HG02759 (cell line): ENCODE measurements at regions not wholly inside any gene's neighbourhood (a gene's known extent, or its start where the extent isn't known, plus 50 kb on each side); places are given as distances from the start of the nearest gene placed in this dataset.

Experiments
- ATAC-seq: cut with Tn5 transposase; IDR thresholded peaks from one replicate; pipeline ENCODE4 v1.9.1; 2021; ENCODE audit warnings: mild to moderate bottlenecking, moderate library complexity; ENCODE audit not compliant: unreplicated experiment

DNA sequence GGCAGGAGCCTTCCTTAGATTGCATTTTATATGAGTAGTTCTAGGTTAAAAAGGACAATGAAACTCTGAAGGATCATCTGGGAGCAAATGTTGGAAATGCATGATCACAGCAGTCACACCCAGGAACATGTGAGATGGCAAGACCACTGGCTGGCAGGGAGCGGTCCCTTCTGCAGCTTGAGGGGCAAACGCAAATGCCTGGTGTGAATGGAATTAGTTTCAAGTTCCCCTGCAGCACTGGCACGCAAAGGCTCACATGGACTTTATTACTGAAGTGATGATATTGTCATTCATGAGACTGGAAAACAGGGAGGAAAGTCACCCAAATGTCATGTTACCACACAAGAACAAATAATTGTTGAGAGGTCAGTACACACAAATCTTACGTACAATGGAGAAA lies 223.3 kb downstream of the FBXO15 start:
- ATAC-seq, result no peak

- ATAC-seq, result no peak
Measured at GRCh38 chr18:73923866-73924265, 223.8 kb downstream of the FBXO15 start.

GRCh38 chr18:73920033-73920432 lies 227.6 kb downstream of the FBXO15 start:
- ATAC-seq, result no peak

DNA sequence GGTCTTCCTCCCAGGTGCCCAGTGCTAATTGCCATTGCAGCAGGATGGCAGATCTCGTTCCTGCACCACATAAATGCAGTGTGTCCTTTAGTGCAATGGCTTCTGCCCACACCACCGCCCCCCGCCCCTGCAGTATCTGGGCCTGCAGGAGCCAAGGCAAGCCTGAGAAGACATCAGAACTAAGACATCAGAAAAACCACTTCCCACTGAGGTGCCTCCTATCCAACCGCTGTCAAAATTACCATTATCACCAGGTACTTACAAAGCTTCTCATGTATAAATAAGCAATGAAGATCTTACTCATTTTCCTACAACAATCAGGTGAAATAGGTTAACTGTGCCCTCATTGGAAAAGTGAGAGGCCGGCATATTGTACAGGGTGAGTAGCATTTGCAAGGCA lies 228.8 kb downstream of the FBXO15 start:
- ATAC-seq, result no peak

DNA sequence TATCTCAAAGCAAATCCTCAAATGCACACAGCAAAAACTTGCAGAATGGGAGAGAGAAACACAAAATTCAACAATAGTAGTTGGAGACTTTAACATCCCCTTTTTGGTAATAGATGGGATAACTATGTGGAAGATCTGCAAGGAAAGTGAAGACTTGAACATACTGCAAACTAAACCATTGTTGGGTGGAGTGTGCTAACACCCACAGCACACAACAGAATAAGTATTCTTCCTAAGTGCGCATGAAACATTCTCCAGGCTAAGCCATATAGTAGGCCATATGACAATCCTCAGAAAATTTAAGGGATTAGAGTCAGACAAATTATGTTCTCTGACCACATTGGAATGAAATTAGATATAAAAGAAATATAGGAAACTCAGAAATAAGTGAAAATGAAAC lies 230.6 kb downstream of the FBXO15 start:
- ATAC-seq, result no peak

DNA sequence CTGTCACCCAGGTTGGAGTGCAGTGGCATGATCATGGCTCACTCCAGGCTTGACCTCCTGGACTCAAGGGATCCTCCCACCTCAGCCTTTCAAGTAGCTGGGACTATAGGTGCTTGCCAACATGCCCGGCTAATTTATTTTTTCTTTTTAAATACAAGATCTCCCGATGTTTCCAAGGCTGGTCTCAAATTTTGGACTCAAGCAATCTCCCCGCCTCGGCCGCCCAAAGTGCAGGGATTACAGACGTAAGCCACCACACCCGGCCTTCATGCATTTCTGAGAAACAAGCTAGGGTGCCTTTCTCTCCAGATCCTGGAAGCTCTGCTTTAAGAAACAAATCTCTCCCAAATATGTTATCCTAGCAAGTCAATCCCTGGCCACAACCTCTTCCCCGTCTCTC lies 234.1 kb downstream of the FBXO15 start:
- ATAC-seq, result no peak

GRCh38 chr18:73908323-73908722 lies 239.3 kb downstream of the FBXO15 start:
- no peak for ATAC-seq

GRCh38 chr18:73901566-73901965 lies 246.1 kb downstream of the FBXO15 start:
- no peak for ATAC-seq

- no peak for ATAC-seq
Measured at GRCh38 chr18:73901151-73901550, 246.5 kb downstream of the FBXO15 start.

DNA sequence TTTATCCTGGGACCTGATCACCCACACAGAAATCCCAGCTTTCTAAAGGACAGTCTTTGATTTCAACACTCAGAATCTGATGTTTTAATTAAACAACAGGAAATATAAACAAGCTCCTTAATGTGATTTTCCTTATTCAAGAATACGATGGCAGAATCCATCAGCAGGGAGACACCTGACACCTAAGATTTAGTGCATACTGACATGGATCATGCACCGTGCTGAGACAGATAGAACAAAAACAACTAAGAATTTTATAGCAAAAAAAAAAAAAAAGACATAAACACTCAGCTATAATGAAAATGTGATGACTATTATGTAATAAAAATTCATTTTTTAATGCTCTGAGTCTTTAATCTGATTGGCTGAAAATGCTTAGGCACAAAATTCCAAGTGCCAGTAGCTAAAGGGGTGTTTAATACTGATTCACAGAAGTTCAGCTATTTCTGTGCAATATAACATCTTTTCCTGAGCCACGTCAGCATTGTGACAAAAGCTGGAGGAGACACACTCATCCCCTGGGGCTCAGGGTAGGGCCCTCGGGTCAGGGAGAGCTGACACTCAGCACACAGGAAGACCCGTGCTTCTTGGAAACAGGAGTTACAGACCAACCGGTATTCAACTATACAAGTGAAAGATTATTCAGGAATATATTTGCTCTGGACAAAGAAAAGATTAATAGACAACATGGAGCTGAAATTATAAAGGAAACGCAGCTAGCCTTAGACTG lies 247.4 kb downstream of the FBXO15 start:
- ATAC-seq, result no peak

- ATAC-seq, result no peak
Measured at GRCh38 chr18:73897517-73897916, 250.1 kb downstream of the FBXO15 start.

DNA sequence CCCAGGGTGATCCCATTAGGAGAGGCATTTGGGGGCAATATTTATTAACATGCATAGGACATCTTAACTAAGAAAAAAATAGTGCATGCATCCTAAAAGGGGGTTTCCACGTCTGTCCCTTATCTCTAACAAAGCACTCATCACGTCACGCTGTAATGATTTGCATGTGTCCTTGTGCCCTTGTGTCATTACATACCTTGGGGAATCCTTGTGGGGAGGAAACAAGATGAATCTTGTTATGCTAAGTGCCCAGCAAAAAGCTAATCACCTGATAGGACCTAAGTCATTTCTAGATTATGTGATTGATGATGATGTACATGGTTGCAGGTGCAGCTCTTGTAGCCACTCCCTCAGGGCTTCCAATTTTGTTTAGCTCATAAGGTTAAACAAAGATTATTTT lies 250.9 kb downstream of the FBXO15 start:
- ATAC-seq, result peak; percentile 93

DNA sequence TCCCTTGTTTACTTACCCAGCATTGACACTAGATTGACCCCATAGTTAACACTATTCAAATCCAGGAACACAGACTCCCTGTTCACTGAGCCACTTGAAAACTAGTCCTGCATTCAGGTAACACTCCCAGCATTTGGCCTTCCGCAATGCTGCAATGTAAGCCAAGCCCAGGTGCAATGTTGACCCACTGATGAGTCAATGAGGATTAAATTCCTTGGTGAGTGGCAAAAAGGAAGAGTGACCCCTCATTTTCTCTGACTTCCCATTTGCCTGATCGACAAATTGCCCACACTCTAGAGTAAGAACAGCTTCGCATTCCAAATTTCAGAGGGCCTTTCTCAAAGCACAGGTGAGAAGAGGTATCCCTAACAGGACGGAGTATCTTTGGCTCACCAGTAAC lies 251.9 kb downstream of the FBXO15 start:
- no peak for ATAC-seq

- no peak for ATAC-seq
Measured at GRCh38 chr18:73893880-73894279, 253.8 kb downstream of the FBXO15 start.

- ATAC-seq, result no peak
Measured at GRCh38 chr18:73891572-73892421, 255.8 kb downstream of the FBXO15 start.

GRCh38 chr18:73888565-73888964 lies 259.1 kb downstream of the FBXO15 start:
- ATAC-seq, result no peak

GRCh38 chr18:73887801-73888200 lies 259.8 kb downstream of the FBXO15 start:
- no peak for ATAC-seq

- no peak for ATAC-seq
Measured at GRCh38 chr18:73884868-73885267, 262.8 kb downstream of the FBXO15 start.

GRCh38 chr18:73881396-73881917 lies 266.2 kb downstream of the FBXO15 start:
- ATAC-seq, result no peak

DNA sequence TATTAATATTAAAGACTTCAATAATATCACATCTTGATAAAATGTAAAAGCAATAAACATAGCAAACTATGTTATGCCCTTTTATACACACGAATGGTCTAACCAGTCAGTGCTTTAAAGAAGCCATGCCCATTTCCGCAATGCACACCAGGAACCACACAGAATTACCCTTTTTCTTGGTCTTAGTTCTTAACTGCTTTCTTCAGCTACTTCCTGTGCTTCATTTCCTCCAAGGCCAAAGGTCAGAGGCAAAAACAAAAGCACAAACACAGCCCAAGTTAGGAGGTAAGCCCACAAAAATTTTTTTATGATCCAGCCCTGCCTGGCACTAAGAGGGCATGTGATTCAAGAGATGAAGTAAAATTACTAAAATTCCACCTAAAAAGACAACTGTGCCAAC lies 267.2 kb downstream of the FBXO15 start:
- no peak for ATAC-seq

DNA sequence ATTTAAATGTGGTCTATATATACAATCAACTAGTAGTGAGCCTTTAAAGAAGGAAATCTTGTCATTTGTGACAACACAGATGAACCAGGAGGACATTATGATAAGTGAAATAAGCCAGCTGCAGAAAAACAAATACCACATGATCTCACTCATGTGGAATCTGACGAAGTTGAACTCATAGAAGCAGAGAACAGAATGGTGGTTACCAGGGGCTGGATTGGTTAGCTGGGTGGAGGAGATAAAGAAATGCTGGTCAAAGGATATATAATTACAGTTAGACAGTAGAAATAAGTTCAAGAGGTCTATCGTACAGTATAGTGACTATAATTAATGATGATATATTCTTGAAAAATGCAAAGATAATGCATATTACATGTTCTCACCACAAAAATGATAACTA lies 267.9 kb downstream of the FBXO15 start:
- ATAC-seq, result no peak

DNA sequence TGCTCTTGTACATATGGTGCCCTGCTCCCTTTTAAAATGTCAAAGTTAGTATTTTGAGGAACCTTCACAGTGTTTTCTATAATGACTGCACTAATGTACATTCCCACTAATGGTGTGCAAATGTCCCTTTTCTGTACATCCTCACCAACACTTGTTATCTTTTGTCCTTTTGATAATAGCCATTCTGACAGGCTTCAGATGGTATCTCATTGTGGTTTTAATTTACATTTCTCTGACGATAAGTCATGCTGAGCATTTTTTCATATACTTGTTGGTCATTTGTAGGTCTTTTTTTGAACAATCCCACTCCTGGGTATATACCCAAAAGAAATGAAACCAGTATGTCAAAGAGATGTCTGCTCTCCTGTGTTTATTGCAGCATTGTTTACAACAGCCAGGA lies 268.3 kb downstream of the FBXO15 start:
- ATAC-seq, result no peak
